D721Med (cell line): ENCODE measurements at regions not wholly inside any gene's neighbourhood (a gene's known extent, or its start where the extent isn't known, plus 50 kb on each side); places are given as distances from the start of the nearest gene placed in this dataset.

Source experiments
- DNase-seq: peaks from one replicate; pipeline ENCODE4 v3.0.0; 2011; ENCODE audit warnings: low spot score; ENCODE audit not compliant: insufficient read length
- FAIRE-seq: peaks from 2 replicates; lab custom pipeline; 2011; peaks lifted over from hg19 to GRCh38; lab: Jason Lieb, UNC
- CTCF ChIP-seq: IDR thresholded peaks from 2 replicates; pipeline ENCODE4 v1.5.1; 2012; ENCODE audit warnings: mild to moderate bottlenecking, control low read depth; ENCODE audit not compliant: insufficient read depth; ENCODE audit errors: missing control alignments

- DNase-seq: no peak
- FAIRE-seq: no peak
- TF ChIP-seq CTCF: no peak
Observed at GRCh38 chr10:29100505-29100904, 188.4 kb upstream of the LYZL1 start.

- FAIRE-seq: no peak
- no peak for TF ChIP-seq CTCF
- DNase-seq: no peak
Observed at GRCh38 chr10:29102233-29102632, 186.6 kb upstream of the LYZL1 start.

- DNase-seq: no peak
- TF ChIP-seq CTCF: no peak
- no peak for FAIRE-seq
Observed at GRCh38 chr10:29102636-29103035, 186.2 kb upstream of the LYZL1 start.

- DNase-seq (no peak), FAIRE-seq (no peak)
- TF ChIP-seq CTCF: no peak
Observed at GRCh38 chr10:29104661-29105399, 184.0 kb upstream of the LYZL1 start.

GRCh38 chr10:29105516-29106215, 183.2 kb upstream of the LYZL1 start:
- TF ChIP-seq CTCF: no peak
- DNase-seq (no peak), FAIRE-seq (no peak)

GRCh38 chr10:29106287-29106686, 182.6 kb upstream of the LYZL1 start:
- FAIRE-seq (no peak), DNase-seq (no peak)
- no peak for TF ChIP-seq CTCF
